Pancreas (tissue), 10 donors: ENCODE measurements at regions not wholly inside any gene's neighbourhood (a gene's known extent, or its start where the extent isn't known, plus 50 kb on each side); places are given as distances from the start of the nearest gene placed in this dataset.

ENCODE experiments used
- ATAC-seq, 4 donors: fragments of 200-7000 bp; cut with Tn5 transposase; one replicate each; pipeline versions ENCODE4 v1.8.0 to v1.9.1; 2020; ENCODE audit warnings: mild to moderate bottlenecking in 4 of 4, moderate library complexity in 4 of 4
- DNase-seq, 6 donors: peaks; one replicate each; pipeline ENCODE4 v3.0.0-alpha.2; 2020
- FAIRE-seq: peaks from 2 replicates; lab custom pipeline; 2012; peaks lifted over from hg19 to GRCh38; lab: Jason Lieb, UNC
- H3K27ac ChIP-seq, 4 donors: fragments of 200-600 bp; sonication (generic); 1 replicate in 3 of 4; 2 replicates in 1 of 4; pipeline versions ENCODE4 v1.5.0 to v1.8.0; 2020
- H3K27me3 ChIP-seq, 4 donors: fragments of 200-600 bp; one replicate each; pipeline ENCODE4 v1.8.0; 2021
- H3K36me3 ChIP-seq, 3 donors: fragments of 200-600 bp; sonication (generic) in 1 of 3; one replicate each; pipeline versions ENCODE4 v1.5.0 to v1.8.0; 2020 to 2021
- H3K4me1 ChIP-seq, 3 donors: fragments of 200-600 bp; one replicate each; pipeline ENCODE4 v1.8.0; 2021
- H3K4me3 ChIP-seq, 4 donors: fragments of 200-600 bp; sonication (generic) in 2 of 4; one replicate each; pipeline versions ENCODE4 v1.5.0 to v1.8.0; 2020 to 2021
- H3K9me3 ChIP-seq, 4 donors: fragments of 200-600 bp; one replicate each; pipeline ENCODE4 v1.8.0; 2021
- WGBS, 2 donors: extraction: QIAGEN DNeasy Blood & Tissue Kit; methylation state at CpG; one replicate each; pipeline ENCODE4 v1.1.7; 2013; 5-methylcytosine and 5-hydroxymethylcytosine counted together
- intact Hi-C, 3 donors: fragments of 100-400 bp; cut with DNase I; formaldehyde crosslinking; loops; one replicate each; pipeline versions ENCODE4 v1.11.1 to v1.14.2; 2022
- TF ChIP-seq, protein P1 (sequence below), 4 donors: fragments of 200-600 bp; sonication (generic) in 3 of 4; IDR thresholded peaks; one replicate each; pipeline versions ENCODE4 v1.5.0 to v1.8.0; 2021; ENCODE audit warnings: antibody characterized with exemption in 4 of 4
- donor health status: healthy with polysubstance abuse.
- donor health status: DM: no; HTN: no; CAD: no; lungs with moderate emphysema.
- donor health status: DM: no; HTN: no; CAD: no.
- donor health status: control.
- donor health status: control.
- donor health status: Bipolar disorder and iron deficiency.
- donor health status: DM: yes; HTN: yes; CAD: no.
- donor health status: DM: no; HTN: no; CAD: no.
- donor health status: DM: no; HTN: no; CAD: no.
- donor health status: DM: yes; HTN: yes; CAD: no.

GRCh38 chr13:106117035-106117434, 418.4 kb downstream of the EFNB2 start:
- FAIRE-seq (no peak), ATAC-seq (no peak)
- 47 to 55% methylated on average over 1 of the region's 1 CpG for WGBS, 2 donors

DNA sequence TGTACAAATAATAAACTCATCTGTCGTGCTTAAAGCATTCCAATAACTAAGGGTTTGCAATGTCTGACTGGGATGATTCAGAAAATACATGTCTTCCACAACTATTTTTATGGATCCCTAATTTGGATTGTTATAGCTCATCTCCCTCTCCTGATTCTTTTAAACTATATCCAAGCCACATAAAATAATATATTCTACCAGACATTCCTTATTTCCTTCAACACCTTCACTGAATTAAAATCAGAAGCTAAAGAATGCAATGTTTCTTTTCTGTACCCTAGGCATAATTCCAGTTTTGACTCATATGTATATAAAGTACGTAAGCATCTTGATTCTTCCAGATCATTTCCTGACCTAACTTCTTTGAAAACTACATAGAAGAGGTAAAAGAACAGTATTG, 420.4 kb downstream of the EFNB2 start:
- Histone ChIP-seq H3K9me3 (no peaks in the 10 kb centered on the region), H3K4me1 (no peaks in the 10 kb centered on the region), H3K4me3 (no peak overlapping the region), H3K36me3 (no peaks in the 10 kb centered on the region), H3K27ac (no peak overlapping the region), H3K27me3 (no peaks in the 10 kb centered on the region)
- TF ChIP-seq, protein P1, sequence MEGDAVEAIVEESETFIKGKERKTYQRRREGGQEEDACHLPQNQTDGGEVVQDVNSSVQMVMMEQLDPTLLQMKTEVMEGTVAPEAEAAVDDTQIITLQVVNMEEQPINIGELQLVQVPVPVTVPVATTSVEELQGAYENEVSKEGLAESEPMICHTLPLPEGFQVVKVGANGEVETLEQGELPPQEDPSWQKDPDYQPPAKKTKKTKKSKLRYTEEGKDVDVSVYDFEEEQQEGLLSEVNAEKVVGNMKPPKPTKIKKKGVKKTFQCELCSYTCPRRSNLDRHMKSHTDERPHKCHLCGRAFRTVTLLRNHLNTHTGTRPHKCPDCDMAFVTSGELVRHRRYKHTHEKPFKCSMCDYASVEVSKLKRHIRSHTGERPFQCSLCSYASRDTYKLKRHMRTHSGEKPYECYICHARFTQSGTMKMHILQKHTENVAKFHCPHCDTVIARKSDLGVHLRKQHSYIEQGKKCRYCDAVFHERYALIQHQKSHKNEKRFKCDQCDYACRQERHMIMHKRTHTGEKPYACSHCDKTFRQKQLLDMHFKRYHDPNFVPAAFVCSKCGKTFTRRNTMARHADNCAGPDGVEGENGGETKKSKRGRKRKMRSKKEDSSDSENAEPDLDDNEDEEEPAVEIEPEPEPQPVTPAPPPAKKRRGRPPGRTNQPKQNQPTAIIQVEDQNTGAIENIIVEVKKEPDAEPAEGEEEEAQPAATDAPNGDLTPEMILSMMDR (IDR thresholded peaks at IDR 0.05): no peak
- FAIRE-seq (no peak), DNase-seq (no peak), ATAC-seq (no peak)
- intact Hi-C loops: no loop called here
- 78 to 86% methylated on average over 2 of the region's 2 CpGs for WGBS, 2 donors

More at GRCh38 chr13:106117035-106117434, 418.4 kb downstream of the EFNB2 start:
- no peak for DNase-seq
- Histone ChIP-seq H3K4me3 (no peak overlapping the region), H3K9me3 (no peaks in the 10 kb centered on the region), H3K36me3 (no peaks in the 10 kb centered on the region), H3K27ac (no peak overlapping the region), H3K4me1 (no peaks in the 10 kb centered on the region), H3K27me3 (no peaks in the 10 kb centered on the region)
- intact Hi-C loops: no loop called here
- TF ChIP-seq, protein P1 (IDR thresholded peaks at IDR 0.05): no peak

- no peak for FAIRE-seq
- H3K27ac ChIP-seq: no peak overlapping the region
Observed at GRCh38 chr13:106113796-106114195, 421.7 kb downstream of the EFNB2 start.

DNA sequence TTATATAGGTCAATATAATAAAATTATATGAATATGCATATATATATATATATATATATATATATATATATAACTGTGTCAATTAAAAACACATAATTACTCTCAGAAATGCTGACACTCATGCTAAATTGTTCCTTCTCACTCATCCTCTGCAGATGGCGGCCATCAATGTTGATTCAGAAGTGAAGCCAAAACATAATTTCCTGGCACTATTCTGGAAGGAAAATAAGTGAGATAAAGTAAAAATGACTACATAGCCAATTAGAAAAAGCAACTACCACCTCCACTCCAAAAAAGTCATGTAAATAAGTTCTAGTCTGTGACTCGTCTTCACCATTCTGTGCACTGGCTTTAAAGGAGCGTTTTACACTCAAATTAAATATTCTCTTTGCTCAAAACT, 423.3 kb downstream of the EFNB2 start:
- no peaks in the 10 kb centered on the region for H3K36me3 ChIP-seq
- no peak overlapping the region for H3K27ac ChIP-seq
- DNase-seq (no peak), FAIRE-seq (no peak), ATAC-seq (no peak)
- no peak overlapping the region for H3K4me3 ChIP-seq
- H3K9me3 ChIP-seq: no peaks in the 10 kb centered on the region
- TF ChIP-seq, protein P1 (IDR thresholded peaks at IDR 0.05): no peak
- H3K4me1 ChIP-seq: no peaks in the 10 kb centered on the region
- intact Hi-C loops: no loop called here
- 84 to 91% methylated on average over 3 of the region's 3 CpGs for WGBS, 2 donors
- H3K27me3 ChIP-seq: no peaks in the 10 kb centered on the region

More at GRCh38 chr13:106113796-106114195, 421.7 kb downstream of the EFNB2 start:
- Histone ChIP-seq H3K4me3 (no peak overlapping the region), H3K36me3 (no peaks in the 10 kb centered on the region), H3K9me3 (no peaks in the 10 kb centered on the region), H3K27me3 (no peaks in the 10 kb centered on the region), H3K4me1 (no peaks in the 10 kb centered on the region)
- WGBS, 2 donors: 67 to 71% methylated on average over 1 of the region's 1 CpG
- DNase-seq (no peak), ATAC-seq (no peak)
- intact Hi-C loops: no loop called here
- TF ChIP-seq, protein P1 (IDR thresholded peaks at IDR 0.05): no peak

DNA sequence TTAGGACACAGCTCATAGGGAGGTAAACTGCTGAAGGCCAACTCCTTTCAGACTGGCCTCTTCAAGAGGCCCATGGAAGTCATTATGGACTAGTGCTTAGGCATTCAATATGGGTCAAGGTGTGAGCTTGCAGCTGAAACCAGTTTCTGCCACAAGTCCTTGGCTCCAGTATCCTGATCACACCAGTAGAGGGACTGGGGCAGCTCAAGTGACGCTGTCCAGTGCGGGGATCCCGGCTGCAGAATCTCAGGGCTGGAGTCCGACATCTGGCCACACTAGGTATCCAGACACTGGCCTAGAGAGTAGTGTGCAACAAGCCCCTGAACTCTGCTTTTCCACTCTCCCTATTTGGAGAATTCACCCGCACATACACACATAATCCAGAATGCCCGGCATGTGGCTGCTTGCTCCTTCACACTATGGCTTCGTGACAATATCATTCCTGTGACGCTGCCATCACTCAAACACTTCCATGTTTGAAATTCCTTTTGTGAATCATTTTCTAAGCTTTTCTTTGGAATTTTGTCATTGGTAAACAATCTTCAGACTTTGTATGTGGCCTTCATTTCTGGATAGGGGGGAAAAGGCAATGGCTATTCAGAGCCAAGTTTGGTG, 425.1 kb downstream of the EFNB2 start:
- Histone ChIP-seq H3K36me3 (no peaks in the 10 kb centered on the region), H3K27ac (no peak overlapping the region), H3K27me3 (no peaks in the 10 kb centered on the region), H3K9me3 (no peaks in the 10 kb centered on the region), H3K4me3 (no peak overlapping the region), H3K4me1 (no peaks in the 10 kb centered on the region)
- WGBS, 2 donors: 91 to 93% methylated on average over 8 of the region's 8 CpGs
- FAIRE-seq: no peak
- intact Hi-C loops: no loop called here
- TF ChIP-seq, protein P1 (IDR thresholded peaks at IDR 0.05): no peak
- no peak for DNase-seq
- no peak for ATAC-seq
